WTC11 (cell line): ENCODE measurements at regions not wholly inside any gene's neighbourhood (a gene's known extent, or its start where the extent isn't known, plus 50 kb on each side); places are given as distances from the start of the nearest gene placed in this dataset.

Experiments used
- ATF1 ChIP-seq: sonication (generic); formaldehyde crosslinking; IDR thresholded peaks from 2 replicates; pipeline ENCODE4 v1.8.1; 2023; ENCODE audit warnings: mild to moderate bottlenecking, moderate library complexity, missing genetic modification reagents
- FOXJ3 ChIP-seq: sonication (generic); formaldehyde crosslinking; IDR thresholded peaks from 2 replicates; pipeline ENCODE4 v1.9.0; 2021; ENCODE audit warnings: missing genetic modification reagents, mild to moderate bottlenecking, borderline replicate concordance
- JUN ChIP-seq: sonication (generic); formaldehyde crosslinking; IDR thresholded peaks from 2 replicates; pipeline ENCODE4 v1.8.0; 2023; ENCODE audit warnings: mild to moderate bottlenecking, missing genetic modification reagents
- NR1H2 ChIP-seq: sonication (generic); formaldehyde crosslinking; IDR thresholded peaks from 2 replicates; pipeline ENCODE4 v1.9.0; 2021; ENCODE audit warnings: mild to moderate bottlenecking, moderate library complexity, missing genetic modification reagents
- ZNF423 ChIP-seq: fragments of 250-450 bp; sonication (Bioruptor Pico); IDR thresholded peaks from 2 replicates; pipeline ENCODE4 v2.1.2; 2022; ENCODE audit warnings: mild to moderate bottlenecking, moderate library complexity
- TF ChIP-seq, protein P1 (sequence below): fragments of 200-600 bp; IDR thresholded peaks from 2 replicates; pipeline ENCODE4 v1.8.0; 2022; ENCODE audit warnings: antibody characterized with exemption
- TF ChIP-seq, protein P2 (sequence below): sonication (generic); formaldehyde crosslinking; IDR thresholded peaks from 2 replicates; pipeline ENCODE4 v1.8.1; 2022; ENCODE audit warnings: low read depth, missing genetic modification reagents, borderline replicate concordance
- TF ChIP-seq, protein P3 (sequence below): sonication (generic); formaldehyde crosslinking; IDR thresholded peaks from 2 replicates; pipeline ENCODE4 v1.8.1; 2023; ENCODE audit warnings: mild to moderate bottlenecking, moderate library complexity, missing genetic modification reagents

DNA sequence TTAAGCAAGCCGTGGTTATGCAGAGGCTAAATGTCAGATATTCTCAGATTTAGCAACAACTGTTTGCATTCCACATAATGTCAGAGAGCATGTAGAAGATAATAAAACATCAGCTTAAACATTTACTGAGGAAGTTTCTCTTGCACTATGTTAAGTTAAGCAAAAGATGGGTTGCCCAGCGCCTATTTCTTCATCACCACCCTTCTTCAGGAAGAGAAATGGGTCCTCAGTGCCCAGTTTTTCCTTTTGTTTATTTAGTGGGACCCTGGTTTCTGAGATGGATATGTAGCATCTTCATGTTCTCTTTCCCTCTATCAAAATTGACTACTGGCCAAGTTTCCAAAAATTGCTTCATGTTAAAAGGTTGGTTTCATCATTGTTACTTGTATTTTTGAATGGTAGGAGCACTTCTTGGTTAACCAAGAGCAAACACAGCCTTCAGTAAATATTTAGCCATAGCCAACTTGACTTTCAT, 356.8 kb downstream of the RFC3 start:
- TF ChIP-seq, protein P1, sequence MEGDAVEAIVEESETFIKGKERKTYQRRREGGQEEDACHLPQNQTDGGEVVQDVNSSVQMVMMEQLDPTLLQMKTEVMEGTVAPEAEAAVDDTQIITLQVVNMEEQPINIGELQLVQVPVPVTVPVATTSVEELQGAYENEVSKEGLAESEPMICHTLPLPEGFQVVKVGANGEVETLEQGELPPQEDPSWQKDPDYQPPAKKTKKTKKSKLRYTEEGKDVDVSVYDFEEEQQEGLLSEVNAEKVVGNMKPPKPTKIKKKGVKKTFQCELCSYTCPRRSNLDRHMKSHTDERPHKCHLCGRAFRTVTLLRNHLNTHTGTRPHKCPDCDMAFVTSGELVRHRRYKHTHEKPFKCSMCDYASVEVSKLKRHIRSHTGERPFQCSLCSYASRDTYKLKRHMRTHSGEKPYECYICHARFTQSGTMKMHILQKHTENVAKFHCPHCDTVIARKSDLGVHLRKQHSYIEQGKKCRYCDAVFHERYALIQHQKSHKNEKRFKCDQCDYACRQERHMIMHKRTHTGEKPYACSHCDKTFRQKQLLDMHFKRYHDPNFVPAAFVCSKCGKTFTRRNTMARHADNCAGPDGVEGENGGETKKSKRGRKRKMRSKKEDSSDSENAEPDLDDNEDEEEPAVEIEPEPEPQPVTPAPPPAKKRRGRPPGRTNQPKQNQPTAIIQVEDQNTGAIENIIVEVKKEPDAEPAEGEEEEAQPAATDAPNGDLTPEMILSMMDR = no peak
- TF ChIP-seq NR1H2 (CRISPR knock-in tag) (no peak), FOXJ3 (no peak), ATF1 (no peak), JUN (CRISPR knock-in tag) (no peak), ZNF423 (no peak)
- TF ChIP-seq, protein P2, sequence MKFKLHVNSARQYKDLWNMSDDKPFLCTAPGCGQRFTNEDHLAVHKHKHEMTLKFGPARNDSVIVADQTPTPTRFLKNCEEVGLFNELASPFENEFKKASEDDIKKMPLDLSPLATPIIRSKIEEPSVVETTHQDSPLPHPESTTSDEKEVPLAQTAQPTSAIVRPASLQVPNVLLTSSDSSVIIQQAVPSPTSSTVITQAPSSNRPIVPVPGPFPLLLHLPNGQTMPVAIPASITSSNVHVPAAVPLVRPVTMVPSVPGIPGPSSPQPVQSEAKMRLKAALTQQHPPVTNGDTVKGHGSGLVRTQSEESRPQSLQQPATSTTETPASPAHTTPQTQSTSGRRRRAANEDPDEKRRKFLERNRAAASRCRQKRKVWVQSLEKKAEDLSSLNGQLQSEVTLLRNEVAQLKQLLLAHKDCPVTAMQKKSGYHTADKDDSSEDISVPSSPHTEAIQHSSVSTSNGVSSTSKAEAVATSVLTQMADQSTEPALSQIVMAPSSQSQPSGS (CRISPR knock-in tag) = no peak
- TF ChIP-seq, protein P3, sequence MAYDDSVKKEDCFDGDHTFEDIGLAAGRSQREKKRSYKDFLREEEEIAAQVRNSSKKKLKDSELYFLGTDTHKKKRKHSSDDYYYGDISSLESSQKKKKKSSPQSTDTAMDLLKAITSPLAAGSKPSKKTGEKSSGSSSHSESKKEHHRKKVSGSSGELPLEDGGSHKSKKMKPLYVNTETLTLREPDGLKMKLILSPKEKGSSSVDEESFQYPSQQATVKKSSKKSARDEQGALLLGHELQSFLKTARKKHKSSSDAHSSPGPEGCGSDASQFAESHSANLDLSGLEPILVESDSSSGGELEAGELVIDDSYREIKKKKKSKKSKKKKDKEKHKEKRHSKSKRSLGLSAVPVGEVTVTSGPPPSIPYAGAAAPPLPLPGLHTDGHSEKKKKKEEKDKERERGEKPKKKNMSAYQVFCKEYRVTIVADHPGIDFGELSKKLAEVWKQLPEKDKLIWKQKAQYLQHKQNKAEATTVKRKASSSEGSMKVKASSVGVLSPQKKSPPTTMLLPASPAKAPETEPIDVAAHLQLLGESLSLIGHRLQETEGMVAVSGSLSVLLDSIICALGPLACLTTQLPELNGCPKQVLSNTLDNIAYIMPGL (CRISPR knock-in tag) = no peak
